HepG2 (cell line): ENCODE measurements at regions not wholly inside any gene's neighbourhood (a gene's known extent, or its start where the extent isn't known, plus 50 kb on each side); places are given as distances from the start of the nearest gene placed in this dataset.

Experiments used
- CTCF ChIP-seq: sonication (generic); formaldehyde crosslinking; IDR thresholded peaks from 2 replicates; pipeline ENCODE4 v1.5.0; 2020; ENCODE audit warnings: mild to moderate bottlenecking, missing genetic modification reagents, moderate library complexity
- EZH2 ChIP-seq: conservative IDR thresholded peaks from 2 replicates; pipeline ENCODE4 v1.6.1; 2012; ENCODE audit warnings: mild to moderate bottlenecking, low read depth, low read length, moderate library complexity
- HMGXB4 ChIP-seq, 2 experiments: sonication (generic) in 1 of 2; formaldehyde crosslinking in 1 of 2; IDR thresholded peaks; 2 replicates each; pipeline versions ENCODE4 v1.4.0 to v1.6.1; 2018 to 2020; ENCODE audit warnings: missing genetic modification reagents in 2 of 2, borderline replicate concordance in 1 of 2, low read depth in 1 of 2, mild to moderate bottlenecking in 1 of 2, missing biosample characterization in 1 of 2
- HOXD1 ChIP-seq: sonication (generic); formaldehyde crosslinking; IDR thresholded peaks from 2 replicates; pipeline ENCODE4 v1.5.0; 2020; ENCODE audit warnings: missing genetic modification reagents
- JUND ChIP-seq: sonication (generic); formaldehyde crosslinking; IDR thresholded peaks from 2 replicates; pipeline ENCODE4 v1.8.0; 2022; ENCODE audit warnings: mild to moderate bottlenecking, missing genetic modification reagents
- PRMT3 ChIP-seq: sonication (generic); formaldehyde crosslinking; IDR thresholded peaks from 2 replicates; pipeline ENCODE4 v1.8.1; 2022; ENCODE audit warnings: low read depth, mild to moderate bottlenecking, moderate library complexity, missing genetic modification reagents, borderline replicate concordance
- SP4 ChIP-seq: sonication (generic); formaldehyde crosslinking; IDR thresholded peaks from 2 replicates; pipeline ENCODE4 v1.8.1; 2023; ENCODE audit warnings: mild to moderate bottlenecking, missing genetic modification reagents
- SPEN ChIP-seq: sonication (generic); formaldehyde crosslinking; IDR thresholded peaks from 2 replicates; pipeline ENCODE4 v1.5.1; 2020; ENCODE audit warnings: low read depth, mild to moderate bottlenecking, missing genetic modification reagents
- YEATS2 ChIP-seq: sonication (generic); formaldehyde crosslinking; IDR thresholded peaks from 2 replicates; pipeline ENCODE4 v1.4.0; 2020; ENCODE audit warnings: missing genetic modification reagents, borderline replicate concordance
- ZNF207 ChIP-seq: fragments of 450-650 bp; IDR thresholded peaks from 2 replicates; pipeline ENCODE4 v1.6.1; 2016; ENCODE audit warnings: antibody characterized with exemption, borderline replicate concordance
- ZNF430 ChIP-seq: sonication (generic); formaldehyde crosslinking; IDR thresholded peaks from 2 replicates; pipeline ENCODE4 v1.9.0; 2021; ENCODE audit warnings: mild to moderate bottlenecking, missing genetic modification reagents
- ZNF605 ChIP-seq: sonication (generic); formaldehyde crosslinking; IDR thresholded peaks from 2 replicates; pipeline ENCODE4 v1.8.0; 2022; ENCODE audit warnings: mild to moderate bottlenecking, missing genetic modification reagents
- ZNF83 ChIP-seq: sonication (generic); formaldehyde crosslinking; IDR thresholded peaks from 2 replicates; pipeline ENCODE4 v1.4.0; 2020; ENCODE audit warnings: missing genetic modification reagents, mild to moderate bottlenecking, borderline replicate concordance
- ZSCAN30 ChIP-seq: sonication (generic); formaldehyde crosslinking; IDR thresholded peaks from 2 replicates; pipeline ENCODE4 v1.5.0; 2020; ENCODE audit warnings: mild to moderate bottlenecking, missing genetic modification reagents

- TF ChIP-seq ZSCAN30 (no peak), PRMT3 (no peak), ZNF605 (CRISPR knock-in tag) (no peak), SP4 (CRISPR knock-in tag) (no peak), ZNF83 (CRISPR knock-in tag) (no peak), ZNF207 (no peak), HOXD1 (CRISPR knock-in tag) (no peak), EZH2 (no peak), YEATS2 (CRISPR knock-in tag) (no peak), CTCF (CRISPR knock-in tag) (no peak), ZNF430 (CRISPR knock-in tag) (no peak), SPEN (CRISPR knock-in tag) (no peak), JUND (CRISPR knock-in tag) (no peak), HMGXB4 (CRISPR knock-in tag; IDR thresholded peaks at IDR 0.05; ENCODE audit: borderline replicate concordance in 1 of 2, low read depth in 1 of 2) (no peak)
Measured at GRCh38 chr10:109343293-109343692, 580.0 kb downstream of the XPNPEP1 start.
